ENCODE measurements at regions not wholly inside any gene's neighbourhood (a gene's known extent, or its start where the extent isn't known, plus 50 kb on each side); places are given as distances from the start of the nearest gene placed in this dataset.
A peak's percentile ranks its signal among the peaks of the same experiment; 100 is the strongest.
"Not testable (repeated sequence)": the region's sequence is repeated elsewhere in the genome, so short reads cannot be mapped to it uniquely, and the experiment has no call there.

DNA sequence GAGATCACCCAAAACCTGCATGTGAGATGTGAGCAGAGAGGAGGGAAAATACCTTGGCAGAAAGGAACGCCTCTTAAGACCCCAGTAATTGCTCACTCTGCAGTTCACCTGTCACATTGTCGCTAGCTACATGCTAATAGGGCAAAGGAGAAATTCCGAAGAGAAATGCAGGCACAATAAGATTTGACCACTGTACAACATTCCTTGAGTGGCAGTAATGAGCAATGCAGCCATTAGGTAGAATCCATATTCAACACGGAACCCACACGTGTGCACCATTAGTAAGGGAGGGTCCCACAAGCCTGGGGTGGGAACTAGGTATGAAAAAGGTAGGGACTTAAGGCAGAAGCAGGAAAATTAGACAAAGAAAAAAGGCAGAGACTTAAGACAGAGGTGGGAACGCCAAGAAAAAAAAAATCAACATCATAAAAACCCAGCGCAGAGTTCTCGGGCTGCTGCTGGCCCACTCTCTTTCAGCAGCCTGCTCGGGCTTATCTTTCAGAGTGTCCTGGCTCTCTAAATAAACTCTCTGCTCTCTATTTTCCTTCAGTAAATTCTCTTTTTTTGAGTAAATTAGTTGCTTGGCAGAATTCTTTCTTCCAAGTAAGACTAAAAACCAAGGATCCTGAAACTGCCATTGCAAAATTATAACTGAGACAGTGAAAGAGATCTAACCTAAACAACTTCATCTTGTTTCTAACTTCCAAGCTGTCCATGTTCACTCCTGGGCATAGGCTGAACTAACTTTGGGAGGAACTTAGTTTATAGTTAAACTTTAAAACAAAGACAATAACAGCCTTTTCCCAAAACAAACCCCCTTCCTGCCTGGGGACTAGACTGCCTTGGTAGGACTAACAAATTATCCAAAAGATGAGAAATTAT, 116.5 kb downstream of the CD24 start:
- H2BK5ac ChIP-seq (ENCODE audit: low read depth, low read length, poor library complexity), result no peak overlapping the region
- no peak overlapping the region for H2BK12ac ChIP-seq (ENCODE audit: low read length)
- no peak overlapping the region for H3K14ac ChIP-seq (ENCODE audit: low read length)
- peak overlapping the region; percentile 27 for H3K27ac ChIP-seq (ENCODE audit: low read depth, low read length)
- H3K18ac ChIP-seq (ENCODE audit: low read length), result no peak overlapping the region
- WGBS (ENCODE audit: extremely low coverage, insufficient coverage, insufficient read length), result no CpG with 5 or more reads among the region's 9 CpGs
- H3K4me2 ChIP-seq (ENCODE audit: low read length), result no peak overlapping the region
- H4K91ac ChIP-seq (ENCODE audit: low read depth, low read length), result no peak overlapping the region
- no peak overlapping the region for H3K4ac ChIP-seq (ENCODE audit: low read depth, low read length)
- no peaks in the 10 kb centered on the region for H3K79me2 ChIP-seq (ENCODE audit: control insufficient read depth, insufficient read depth, low read length, poor library complexity)
- no peaks in the 10 kb centered on the region for H3K36me3 ChIP-seq (ENCODE audit: control insufficient read depth in 1 of 2, insufficient read depth in 2 of 2, low read length in 2 of 2)
- H2AK5ac ChIP-seq (ENCODE audit: low read length), result no peak overlapping the region
- DNase-seq, result peak; percentile 34 to 75
- no peak overlapping the region for H3K9ac ChIP-seq (ENCODE audit: low read length)
- H3K4me1 ChIP-seq (ENCODE audit: control insufficient read depth in 1 of 2, insufficient read depth in 2 of 2, low read length in 2 of 2), result peaks cover 8% of the 10 kb centered on the region in 2 experiments
- H4K12ac ChIP-seq (ENCODE audit: low read depth, low read length), result no peak overlapping the region
- H3K79me1 ChIP-seq (ENCODE audit: low read length), result peaks cover 5% of the 10 kb centered on the region
- H3K9me3 ChIP-seq (ENCODE audit: insufficient read depth, low read depth, low read length), result peaks cover 12% of the 10 kb centered on the region
- no peak overlapping the region for H3K23ac ChIP-seq (ENCODE audit: low read length)
- H4K8ac ChIP-seq (ENCODE audit: low read depth, low read length), result no peak overlapping the region
- no peak overlapping the region for H3K4me3 ChIP-seq (ENCODE audit: low read depth, low read length)
- no peak overlapping the region for H2BK120ac ChIP-seq (ENCODE audit: insufficient read depth, low read length, poor library complexity)
- H3K27me3 ChIP-seq (ENCODE audit: insufficient read depth, low read length), result no peaks in the 10 kb centered on the region
- no peak overlapping the region for H2AFZ ChIP-seq (ENCODE audit: insufficient read depth, low read length, poor library complexity)

DNA sequence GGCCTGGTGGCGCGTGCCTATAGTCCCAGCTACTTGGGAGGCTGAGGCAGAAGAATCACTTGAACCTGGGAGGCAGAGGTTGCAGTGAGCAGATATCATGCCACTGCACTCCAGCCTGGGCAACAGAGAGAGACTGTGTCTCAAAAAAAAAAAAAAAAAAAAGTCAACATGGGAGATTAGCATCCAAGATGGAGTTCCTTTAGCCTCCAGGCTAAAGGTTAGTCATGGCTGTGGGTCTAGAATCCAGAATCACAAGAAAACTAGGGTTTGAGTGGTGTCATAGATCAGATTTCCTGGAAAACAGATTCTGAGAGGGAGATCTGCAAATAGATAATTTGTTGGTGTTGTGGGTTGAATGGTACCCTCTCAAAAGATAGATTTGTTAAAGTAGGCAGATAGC, 117.2 kb downstream of the CD24 start:
- not testable (repeated sequence) for H4K8ac ChIP-seq (ENCODE audit: low read depth, low read length); H4K91ac ChIP-seq (ENCODE audit: low read depth, low read length); H3K9ac ChIP-seq (ENCODE audit: low read length); H3K4me3 ChIP-seq (ENCODE audit: low read depth, low read length); H3K27ac ChIP-seq (ENCODE audit: low read depth, low read length); H3K79me2 ChIP-seq (ENCODE audit: control insufficient read depth, insufficient read depth, low read length, poor library complexity); H3K14ac ChIP-seq (ENCODE audit: low read length); H3K23ac ChIP-seq (ENCODE audit: low read length); H3K4me2 ChIP-seq (ENCODE audit: low read length); H3K18ac ChIP-seq (ENCODE audit: low read length); H3K79me1 ChIP-seq (ENCODE audit: low read length); H2AK5ac ChIP-seq (ENCODE audit: low read length); H3K27me3 ChIP-seq (ENCODE audit: insufficient read depth, low read length); H3K4ac ChIP-seq (ENCODE audit: low read depth, low read length); H2BK5ac ChIP-seq (ENCODE audit: low read depth, low read length, poor library complexity); H3K4me1 ChIP-seq (ENCODE audit: control insufficient read depth in 1 of 2, insufficient read depth in 2 of 2, low read length in 2 of 2); H2AFZ ChIP-seq (ENCODE audit: insufficient read depth, low read length, poor library complexity); H4K12ac ChIP-seq (ENCODE audit: low read depth, low read length); H2BK120ac ChIP-seq (ENCODE audit: insufficient read depth, low read length, poor library complexity); H3K36me3 ChIP-seq (ENCODE audit: control insufficient read depth in 1 of 2, insufficient read depth in 2 of 2, low read length in 2 of 2); H3K9me3 ChIP-seq (ENCODE audit: insufficient read depth, low read depth, low read length); H2BK12ac ChIP-seq (ENCODE audit: low read length)
- DNase-seq, result peak; percentile 56 to 91
- WGBS (ENCODE audit: extremely low coverage, insufficient coverage, insufficient read length), result no CpG with 5 or more reads among the region's 2 CpGs

DNA sequence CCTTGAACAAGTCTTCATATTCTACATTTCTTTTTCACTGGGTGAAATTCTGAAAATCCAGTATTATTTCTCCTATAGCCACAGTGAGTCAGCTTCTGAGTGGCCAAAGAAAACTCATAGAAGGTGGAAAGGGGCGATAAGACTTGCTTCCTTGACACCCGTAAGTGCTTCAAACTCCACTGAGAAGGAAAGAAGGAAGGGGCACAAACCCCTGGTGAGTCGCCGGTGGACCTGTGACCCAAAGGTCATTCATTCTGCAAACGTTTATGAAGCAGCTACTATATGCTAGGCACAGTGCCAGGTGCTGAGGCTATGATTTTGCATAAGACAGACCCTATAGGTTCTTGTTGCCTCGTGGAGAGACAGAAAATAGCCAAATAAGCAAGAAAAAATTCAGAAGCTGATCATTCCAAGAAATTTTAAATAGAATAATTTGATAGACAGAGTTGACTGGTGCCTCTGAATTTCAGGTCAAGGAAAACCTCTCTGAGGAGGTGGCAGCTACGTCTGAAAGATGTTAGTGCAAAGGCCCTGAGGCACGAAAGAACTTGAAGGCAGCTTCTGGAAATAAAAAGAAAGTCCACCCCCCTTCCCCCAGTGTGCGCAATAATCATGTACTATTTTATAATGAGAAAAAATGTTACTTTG, 118.2 kb downstream of the CD24 start:
- no peak overlapping the region for H2BK120ac ChIP-seq (ENCODE audit: insufficient read depth, low read length, poor library complexity)
- peaks cover 12% of the 10 kb centered on the region for H3K9me3 ChIP-seq (ENCODE audit: insufficient read depth, low read depth, low read length)
- no peak overlapping the region for H4K12ac ChIP-seq (ENCODE audit: low read depth, low read length)
- no peak for DNase-seq
- no CpG with 5 or more reads among the region's 9 CpGs for WGBS (ENCODE audit: extremely low coverage, insufficient coverage, insufficient read length)
- no peaks in the 10 kb centered on the region for H3K27me3 ChIP-seq (ENCODE audit: insufficient read depth, low read length)
- H3K36me3 ChIP-seq (ENCODE audit: control insufficient read depth in 1 of 2, insufficient read depth in 2 of 2, low read length in 2 of 2), result no peaks in the 10 kb centered on the region
- no peak overlapping the region for H4K8ac ChIP-seq (ENCODE audit: low read depth, low read length)
- no peak overlapping the region for H2BK5ac ChIP-seq (ENCODE audit: low read depth, low read length, poor library complexity)
- H3K18ac ChIP-seq (ENCODE audit: low read length), result no peak overlapping the region
- no peak overlapping the region for H3K23ac ChIP-seq (ENCODE audit: low read length)
- H3K4me2 ChIP-seq (ENCODE audit: low read length), result no peak overlapping the region
- no peak overlapping the region for H3K9ac ChIP-seq (ENCODE audit: low read length)
- H3K14ac ChIP-seq (ENCODE audit: low read length), result no peak overlapping the region
- peaks cover 5% of the 10 kb centered on the region for H3K79me1 ChIP-seq (ENCODE audit: low read length)
- no peak overlapping the region for H3K4me3 ChIP-seq (ENCODE audit: low read depth, low read length)
- H2AK5ac ChIP-seq (ENCODE audit: low read length), result no peak overlapping the region
- H3K4ac ChIP-seq (ENCODE audit: low read depth, low read length), result no peak overlapping the region
- H3K4me1 ChIP-seq (ENCODE audit: control insufficient read depth in 1 of 2, insufficient read depth in 2 of 2, low read length in 2 of 2), result peaks cover 8% of the 10 kb centered on the region in 2 experiments
- no peak overlapping the region for H4K91ac ChIP-seq (ENCODE audit: low read depth, low read length)
- no peak overlapping the region for H3K27ac ChIP-seq (ENCODE audit: low read depth, low read length)
- no peak overlapping the region for H2AFZ ChIP-seq (ENCODE audit: insufficient read depth, low read length, poor library complexity)
- no peaks in the 10 kb centered on the region for H3K79me2 ChIP-seq (ENCODE audit: control insufficient read depth, insufficient read depth, low read length, poor library complexity)
- H2BK12ac ChIP-seq (ENCODE audit: low read length), result no peak overlapping the region

DNA sequence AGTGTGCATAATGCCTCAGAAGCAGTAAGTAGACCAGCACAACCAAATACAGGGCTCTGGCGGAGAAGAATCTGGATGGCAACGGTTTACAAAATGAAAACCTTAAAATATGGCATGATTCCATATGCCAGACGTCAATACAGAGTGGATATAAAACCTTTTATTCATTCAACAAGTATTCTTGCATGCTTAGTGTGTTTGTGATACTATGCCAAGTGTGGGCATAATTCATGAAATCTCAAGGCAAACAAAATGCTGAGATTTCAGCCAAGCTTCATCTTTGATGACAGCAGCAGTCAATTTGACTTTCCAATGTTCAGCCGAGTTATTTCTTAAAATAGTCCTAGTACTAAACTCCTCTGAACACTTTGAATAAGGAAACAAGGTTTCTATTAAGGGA, 119.4 kb downstream of the CD24 start:
- Histone ChIP-seq H4K91ac (ENCODE audit: low read depth, low read length) (no peak overlapping the region), H4K12ac (ENCODE audit: low read depth, low read length) (no peak overlapping the region), H4K8ac (ENCODE audit: low read depth, low read length) (no peak overlapping the region), H3K14ac (ENCODE audit: low read length) (no peak overlapping the region), H2BK120ac (ENCODE audit: insufficient read depth, low read length, poor library complexity) (no peak overlapping the region), H3K27ac (ENCODE audit: low read depth, low read length) (no peak overlapping the region), H2BK12ac (ENCODE audit: low read length) (no peak overlapping the region), H3K9me3 (ENCODE audit: insufficient read depth, low read depth, low read length) (peaks cover 8% of the 10 kb centered on the region), H3K79me1 (ENCODE audit: low read length) (peaks cover 5% of the 10 kb centered on the region), H3K36me3 (ENCODE audit: control insufficient read depth in 1 of 2, insufficient read depth in 2 of 2, low read length in 2 of 2) (no peaks in the 10 kb centered on the region), H3K4me2 (ENCODE audit: low read length) (no peak overlapping the region), H2AK5ac (ENCODE audit: low read length) (no peak overlapping the region), H3K79me2 (ENCODE audit: control insufficient read depth, insufficient read depth, low read length, poor library complexity) (no peaks in the 10 kb centered on the region), H3K18ac (ENCODE audit: low read length) (no peak overlapping the region), H2BK5ac (ENCODE audit: low read depth, low read length, poor library complexity) (no peak overlapping the region), H3K27me3 (ENCODE audit: insufficient read depth, low read length) (no peaks in the 10 kb centered on the region), H3K4me3 (ENCODE audit: low read depth, low read length) (no peak overlapping the region), H2AFZ (ENCODE audit: insufficient read depth, low read length, poor library complexity) (no peak overlapping the region), H3K9ac (ENCODE audit: low read length) (no peak overlapping the region), H3K4me1 (ENCODE audit: control insufficient read depth in 1 of 2, insufficient read depth in 2 of 2, low read length in 2 of 2) (peaks cover 8% of the 10 kb centered on the region in 2 experiments), H3K4ac (ENCODE audit: low read depth, low read length) (no peak overlapping the region), H3K23ac (ENCODE audit: low read length) (no peak overlapping the region)
- no CpG with 5 or more reads among the region's 4 CpGs for WGBS (ENCODE audit: extremely low coverage, insufficient coverage, insufficient read length)
- no peak for DNase-seq
